ENCODE measurements at regions not wholly inside any gene's neighbourhood (a gene's known extent, or its start where the extent isn't known, plus 50 kb on each side); places are given as distances from the start of the nearest gene placed in this dataset.

DNA sequence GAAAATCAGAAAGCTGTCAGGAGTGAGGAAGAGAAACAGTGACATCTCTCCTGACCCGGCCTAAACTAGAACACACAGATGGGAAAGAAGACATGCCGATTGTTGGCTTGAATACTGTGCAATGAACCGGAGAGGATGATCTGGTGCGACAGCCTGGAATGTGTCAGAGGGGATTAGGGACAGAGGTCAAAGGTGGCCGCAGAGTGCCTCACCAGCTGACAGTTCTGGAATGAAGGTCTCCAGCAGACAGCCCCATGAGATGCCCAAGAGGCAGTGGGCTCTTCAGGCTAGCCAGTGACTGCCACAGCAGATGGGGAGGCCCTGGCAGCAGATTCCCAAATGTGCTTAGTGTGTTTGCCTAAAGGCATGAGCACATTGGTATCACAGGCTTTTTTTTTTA lies 623.2 kb downstream of the CDH8 start:
- TF ChIP-seq, protein P1, sequence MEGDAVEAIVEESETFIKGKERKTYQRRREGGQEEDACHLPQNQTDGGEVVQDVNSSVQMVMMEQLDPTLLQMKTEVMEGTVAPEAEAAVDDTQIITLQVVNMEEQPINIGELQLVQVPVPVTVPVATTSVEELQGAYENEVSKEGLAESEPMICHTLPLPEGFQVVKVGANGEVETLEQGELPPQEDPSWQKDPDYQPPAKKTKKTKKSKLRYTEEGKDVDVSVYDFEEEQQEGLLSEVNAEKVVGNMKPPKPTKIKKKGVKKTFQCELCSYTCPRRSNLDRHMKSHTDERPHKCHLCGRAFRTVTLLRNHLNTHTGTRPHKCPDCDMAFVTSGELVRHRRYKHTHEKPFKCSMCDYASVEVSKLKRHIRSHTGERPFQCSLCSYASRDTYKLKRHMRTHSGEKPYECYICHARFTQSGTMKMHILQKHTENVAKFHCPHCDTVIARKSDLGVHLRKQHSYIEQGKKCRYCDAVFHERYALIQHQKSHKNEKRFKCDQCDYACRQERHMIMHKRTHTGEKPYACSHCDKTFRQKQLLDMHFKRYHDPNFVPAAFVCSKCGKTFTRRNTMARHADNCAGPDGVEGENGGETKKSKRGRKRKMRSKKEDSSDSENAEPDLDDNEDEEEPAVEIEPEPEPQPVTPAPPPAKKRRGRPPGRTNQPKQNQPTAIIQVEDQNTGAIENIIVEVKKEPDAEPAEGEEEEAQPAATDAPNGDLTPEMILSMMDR (IDR thresholded peaks at IDR 0.05; ENCODE audit: extremely low read depth, low read depth, low read length), result no peak
- Histone ChIP-seq H3K4me3 (ENCODE audit: insufficient read depth, low read length) (no peak overlapping the region), H3K9me3 (ENCODE audit: low read depth, low read length) (no peaks in the 10 kb centered on the region), H3K27me3 (ENCODE audit: insufficient read depth, low read length) (no peaks in the 10 kb centered on the region), H3K4me2 (ENCODE audit: insufficient read depth, low read length) (no peak overlapping the region), H2AFZ (ENCODE audit: low read length) (no peak overlapping the region), H3K36me3 (ENCODE audit: insufficient read depth, low read length) (no peaks in the 10 kb centered on the region), H4K20me1 (ENCODE audit: insufficient read depth, low read length) (no peaks in the 10 kb centered on the region), H3K27ac (ENCODE audit: low read depth, low read length) (no peak overlapping the region), H3K79me2 (ENCODE audit: insufficient read depth, low read length) (no peaks in the 10 kb centered on the region), H3K4me1 (ENCODE audit: insufficient read depth, low read length) (no peaks in the 10 kb centered on the region)
- DNase-seq (ENCODE audit: insufficient read length, low spot score, missing footprints), result no peak

GRCh38 chr16:61412562-61412961 lies 623.7 kb downstream of the CDH8 start:
- Histone ChIP-seq H3K79me2 (ENCODE audit: insufficient read depth, low read length) (no peaks in the 10 kb centered on the region), H2AFZ (ENCODE audit: low read length) (no peak overlapping the region), H4K20me1 (ENCODE audit: insufficient read depth, low read length) (no peaks in the 10 kb centered on the region), H3K36me3 (ENCODE audit: insufficient read depth, low read length) (no peaks in the 10 kb centered on the region), H3K4me3 (ENCODE audit: insufficient read depth, low read length) (no peak overlapping the region), H3K4me1 (ENCODE audit: insufficient read depth, low read length) (no peaks in the 10 kb centered on the region), H3K27me3 (ENCODE audit: insufficient read depth, low read length) (no peaks in the 10 kb centered on the region), H3K9me3 (ENCODE audit: low read depth, low read length) (no peaks in the 10 kb centered on the region), H3K4me2 (ENCODE audit: insufficient read depth, low read length) (no peak overlapping the region), H3K27ac (ENCODE audit: low read depth, low read length) (no peak overlapping the region)
- TF ChIP-seq, protein P1 (IDR thresholded peaks at IDR 0.05; ENCODE audit: extremely low read depth, low read depth, low read length), result no peak
- no peak for DNase-seq (ENCODE audit: insufficient read length, low spot score, missing footprints)

- no peak for DNase-seq (ENCODE audit: insufficient read length, low spot score, missing footprints)
- TF ChIP-seq, protein P1 (IDR thresholded peaks at IDR 0.05; ENCODE audit: extremely low read depth, low read depth, low read length), result no peak
- no peak overlapping the region for H3K27ac ChIP-seq (ENCODE audit: low read depth, low read length)
- H3K9me3 ChIP-seq (ENCODE audit: low read depth, low read length), result peaks cover 3% of the 10 kb centered on the region
- H3K36me3 ChIP-seq (ENCODE audit: insufficient read depth, low read length), result no peaks in the 10 kb centered on the region
- no peak overlapping the region for H2AFZ ChIP-seq (ENCODE audit: low read length)
- H3K79me2 ChIP-seq (ENCODE audit: insufficient read depth, low read length), result no peaks in the 10 kb centered on the region
- no peak overlapping the region for H3K4me2 ChIP-seq (ENCODE audit: insufficient read depth, low read length)
- H3K4me3 ChIP-seq (ENCODE audit: insufficient read depth, low read length), result no peak overlapping the region
- no peaks in the 10 kb centered on the region for H4K20me1 ChIP-seq (ENCODE audit: insufficient read depth, low read length)
- no peaks in the 10 kb centered on the region for H3K27me3 ChIP-seq (ENCODE audit: insufficient read depth, low read length)
- H3K4me1 ChIP-seq (ENCODE audit: insufficient read depth, low read length), result no peaks in the 10 kb centered on the region
These were observed 626.6 kb downstream of the CDH8 start for GRCh38 chr16:61409604-61410003.

- no peaks in the 10 kb centered on the region for H3K36me3 ChIP-seq (ENCODE audit: insufficient read depth, low read length)
- H3K27ac ChIP-seq (ENCODE audit: low read depth, low read length), result no peak overlapping the region
- DNase-seq (ENCODE audit: insufficient read length, low spot score, missing footprints), result no peak
- H3K4me1 ChIP-seq (ENCODE audit: insufficient read depth, low read length), result no peaks in the 10 kb centered on the region
- H4K20me1 ChIP-seq (ENCODE audit: insufficient read depth, low read length), result no peaks in the 10 kb centered on the region
- H3K4me3 ChIP-seq (ENCODE audit: insufficient read depth, low read length), result no peak overlapping the region
- no peak overlapping the region for H3K4me2 ChIP-seq (ENCODE audit: insufficient read depth, low read length)
- no peaks in the 10 kb centered on the region for H3K79me2 ChIP-seq (ENCODE audit: insufficient read depth, low read length)
- peaks cover 3% of the 10 kb centered on the region for H3K9me3 ChIP-seq (ENCODE audit: low read depth, low read length)
- TF ChIP-seq, protein P1 (IDR thresholded peaks at IDR 0.05; ENCODE audit: extremely low read depth, low read depth, low read length), result no peak
- H3K27me3 ChIP-seq (ENCODE audit: insufficient read depth, low read length), result no peaks in the 10 kb centered on the region
- H2AFZ ChIP-seq (ENCODE audit: low read length), result no peak overlapping the region
These were observed 632.9 kb downstream of the CDH8 start for GRCh38 chr16:61403386-61403785.
